ENCODE measurements at regions not wholly inside any gene's neighbourhood (a gene's known extent, or its start where the extent isn't known, plus 50 kb on each side); places are given as distances from the start of the nearest gene placed in this dataset.
"Not testable (repeated sequence)": the region's sequence is repeated elsewhere in the genome, so short reads cannot be mapped to it uniquely, and the experiment has no call there.

GRCh38 chr16:87152221-87152755 is 164.9 kb downstream of the C16orf95 start:
- no peak for DNase-seq (ENCODE audit: low spot score)
- Mint-ChIP-seq H3K4me1 (ENCODE audit: low read depth in 2 of 2) (no peaks in the 10 kb centered on the region), H3K9me3 (no peaks in the 10 kb centered on the region), H3K27ac (no peak overlapping the region), H3K27me3 (peaks cover 0 to 21% of the 10 kb centered on the region in 2 donors), H3K36me3 (peaks cover 5% of the 10 kb centered on the region), H3K4me3 (no peak overlapping the region)
- ATAC-seq, result no peak

- no peaks in the 10 kb centered on the region for H3K4me1 Mint-ChIP-seq (ENCODE audit: low read depth in 2 of 2)
- H3K4me3 Mint-ChIP-seq, result no peak overlapping the region
Observed at GRCh38 chr16:87153326-87153725, 163.9 kb downstream of the C16orf95 start.

GRCh38 chr16:87155315-87155714 is 161.9 kb downstream of the C16orf95 start:
- not testable (repeated sequence) for ATAC-seq; DNase-seq (ENCODE audit: low spot score); H3K4me3 Mint-ChIP-seq; H3K36me3 Mint-ChIP-seq; H3K9me3 Mint-ChIP-seq; H3K4me1 Mint-ChIP-seq (ENCODE audit: low read depth in 2 of 2); H3K27ac Mint-ChIP-seq
- H3K27me3 Mint-ChIP-seq, result peaks cover 0 to 13% of the 10 kb centered on the region in 2 donors

More at GRCh38 chr16:87153326-87153725, 163.9 kb downstream of the C16orf95 start:
- H3K27ac Mint-ChIP-seq, result no peak overlapping the region
- no peaks in the 10 kb centered on the region for H3K9me3 Mint-ChIP-seq
- ATAC-seq (no peak), DNase-seq (ENCODE audit: low spot score) (no peak)
- peaks cover 0 to 19% of the 10 kb centered on the region in 2 donors for H3K27me3 Mint-ChIP-seq
- H3K36me3 Mint-ChIP-seq, result peaks cover 5% of the 10 kb centered on the region

GRCh38 chr16:87156195-87156594 is 161.0 kb downstream of the C16orf95 start:
- Mint-ChIP-seq H3K36me3 (no peaks in the 10 kb centered on the region), H3K4me3 (no peak overlapping the region), H3K4me1 (ENCODE audit: low read depth in 2 of 2) (peaks cover 0 to 5% of the 10 kb centered on the region in 2 donors), H3K27ac (no peak overlapping the region), H3K9me3 (no peaks in the 10 kb centered on the region), H3K27me3 (peaks cover 0 to 16% of the 10 kb centered on the region in 2 donors)
- DNase-seq (ENCODE audit: low spot score) (no peak), ATAC-seq (no peak)

- no peak for DNase-seq (ENCODE audit: low spot score)
- Mint-ChIP-seq H3K9me3 (peaks cover 3% of the 10 kb centered on the region), H3K36me3 (peaks cover 6% of the 10 kb centered on the region), H3K27ac (no peak overlapping the region), H3K27me3 (peaks cover 7 to 14% of the 10 kb centered on the region in 2 donors), H3K4me3 (no peak overlapping the region), H3K4me1 (ENCODE audit: low read depth in 2 of 2) (peaks cover 9 to 10% of the 10 kb centered on the region in 2 donors)
- no peak for ATAC-seq
Observed at GRCh38 chr16:87160234-87160636, 157.0 kb downstream of the C16orf95 start.

GRCh38 chr16:87160701-87161337 is 156.4 kb downstream of the C16orf95 start:
- Mint-ChIP-seq H3K4me1 (ENCODE audit: low read depth in 2 of 2) (peaks cover 9 to 10% of the 10 kb centered on the region in 2 donors), H3K27ac (no peak overlapping the region), H3K9me3 (peaks cover 3% of the 10 kb centered on the region), H3K27me3 (peaks cover 7 to 14% of the 10 kb centered on the region in 2 donors), H3K4me3 (no peak overlapping the region), H3K36me3 (peaks cover 6% of the 10 kb centered on the region)
- ATAC-seq, result peak; percentile 28 to 31
- no peak for DNase-seq (ENCODE audit: low spot score)

- H3K4me3 Mint-ChIP-seq; H3K27ac Mint-ChIP-seq; ATAC-seq; DNase-seq (ENCODE audit: low spot score); H3K9me3 Mint-ChIP-seq; H3K36me3 Mint-ChIP-seq: not testable (repeated sequence)
- peaks cover 7 to 14% of the 10 kb centered on the region in 2 donors for H3K27me3 Mint-ChIP-seq
- peaks cover 9 to 10% of the 10 kb centered on the region in 2 donors for H3K4me1 Mint-ChIP-seq (ENCODE audit: low read depth in 2 of 2)
Observed at GRCh38 chr16:87161410-87161809, 155.8 kb downstream of the C16orf95 start.

- H3K27ac Mint-ChIP-seq, result peak overlapping the region in 1 of 2 donors; percentile 50
- H3K27me3 Mint-ChIP-seq, result peaks cover 7 to 12% of the 10 kb centered on the region in 2 donors
- peaks cover 6% of the 10 kb centered on the region for H3K36me3 Mint-ChIP-seq
- H3K9me3 Mint-ChIP-seq, result peaks cover 3% of the 10 kb centered on the region
- no peak for DNase-seq (ENCODE audit: low spot score)
- H3K4me1 Mint-ChIP-seq (ENCODE audit: low read depth in 2 of 2), result peaks cover 9 to 10% of the 10 kb centered on the region in 2 donors
- ATAC-seq, result peak in 1 of 2 donors; percentile 29
- peak overlapping the region; percentile 30 for H3K4me3 Mint-ChIP-seq
Observed at GRCh38 chr16:87161822-87162676, 155.1 kb downstream of the C16orf95 start.

GRCh38 chr16:87162799-87163198 is 154.4 kb downstream of the C16orf95 start:
- Mint-ChIP-seq H3K27ac (peak overlapping the region in 1 of 2 donors; percentile 50), H3K4me1 (ENCODE audit: low read depth in 2 of 2) (peaks cover 9 to 10% of the 10 kb centered on the region in 2 donors), H3K27me3 (peaks cover 11 to 14% of the 10 kb centered on the region in 2 donors)
- DNase-seq (ENCODE audit: low spot score); H3K9me3 Mint-ChIP-seq; H3K4me3 Mint-ChIP-seq; ATAC-seq; H3K36me3 Mint-ChIP-seq: not testable (repeated sequence)

GRCh38 chr16:87163637-87164036 is 153.6 kb downstream of the C16orf95 start:
- Mint-ChIP-seq H3K27ac (no peak overlapping the region), H3K27me3 (peaks cover 12 to 14% of the 10 kb centered on the region in 2 donors), H3K9me3 (peaks cover 3% of the 10 kb centered on the region), H3K36me3 (peaks cover 6% of the 10 kb centered on the region), H3K4me3 (no peak overlapping the region), H3K4me1 (ENCODE audit: low read depth in 2 of 2) (peaks cover 9 to 10% of the 10 kb centered on the region in 2 donors)
- ATAC-seq (no peak), DNase-seq (ENCODE audit: low spot score) (no peak)

- DNase-seq (ENCODE audit: low spot score), result no peak
- Mint-ChIP-seq H3K27ac (no peak overlapping the region), H3K9me3 (peaks cover 3% of the 10 kb centered on the region), H3K4me1 (ENCODE audit: low read depth in 2 of 2) (peaks cover 9 to 10% of the 10 kb centered on the region in 2 donors), H3K36me3 (peaks cover 6% of the 10 kb centered on the region), H3K4me3 (no peak overlapping the region), H3K27me3 (peaks cover 12 to 14% of the 10 kb centered on the region in 2 donors)
- ATAC-seq, result no peak
Observed at GRCh38 chr16:87165151-87165550, 152.0 kb downstream of the C16orf95 start.

- H3K4me1 Mint-ChIP-seq (ENCODE audit: low read depth in 2 of 2), result peaks cover 8 to 10% of the 10 kb centered on the region in 2 donors
- no peak overlapping the region for H3K4me3 Mint-ChIP-seq
- ATAC-seq, result no peak
- peaks cover 11 to 14% of the 10 kb centered on the region in 2 donors for H3K27me3 Mint-ChIP-seq
- DNase-seq (ENCODE audit: low spot score), result no peak
- H3K36me3 Mint-ChIP-seq, result peaks cover 6% of the 10 kb centered on the region
- no peak overlapping the region for H3K27ac Mint-ChIP-seq
- peaks cover 3% of the 10 kb centered on the region for H3K9me3 Mint-ChIP-seq
Observed at GRCh38 chr16:87165885-87166284, 151.3 kb downstream of the C16orf95 start.

GRCh38 chr16:87166321-87166720 is 150.9 kb downstream of the C16orf95 start:
- no peak for DNase-seq (ENCODE audit: low spot score)
- Mint-ChIP-seq H3K36me3 (peaks cover 6% of the 10 kb centered on the region), H3K9me3 (peaks cover 3% of the 10 kb centered on the region), H3K27me3 (peaks cover 9 to 14% of the 10 kb centered on the region in 2 donors), H3K27ac (no peak overlapping the region), H3K4me3 (no peak overlapping the region), H3K4me1 (ENCODE audit: low read depth in 2 of 2) (peaks cover 3 to 10% of the 10 kb centered on the region in 2 donors)
- ATAC-seq, result no peak

- no peak overlapping the region for H3K27ac Mint-ChIP-seq
- no peak for ATAC-seq
- no peak for DNase-seq (ENCODE audit: low spot score)
- no peak overlapping the region for H3K4me3 Mint-ChIP-seq
- H3K9me3 Mint-ChIP-seq, result peaks cover 3% of the 10 kb centered on the region
- H3K4me1 Mint-ChIP-seq (ENCODE audit: low read depth in 2 of 2), result peaks cover 3 to 6% of the 10 kb centered on the region in 2 donors
- peaks cover 6% of the 10 kb centered on the region for H3K36me3 Mint-ChIP-seq
- peaks cover 9 to 14% of the 10 kb centered on the region in 2 donors for H3K27me3 Mint-ChIP-seq
Observed at GRCh38 chr16:87166934-87167333, 150.3 kb downstream of the C16orf95 start.

Measured in natural killer cell treated with Interleukin-12 subunit alpha and Interleukin-12 subunit beta and Interleukin-15 and Interleukin-18, amount 100 ng/mL, for 72 hours (primary cell).